ENCODE measurements at regions not wholly inside any gene's neighbourhood (a gene's known extent, or its start where the extent isn't known, plus 50 kb on each side); places are given as distances from the start of the nearest gene placed in this dataset.

DNA sequence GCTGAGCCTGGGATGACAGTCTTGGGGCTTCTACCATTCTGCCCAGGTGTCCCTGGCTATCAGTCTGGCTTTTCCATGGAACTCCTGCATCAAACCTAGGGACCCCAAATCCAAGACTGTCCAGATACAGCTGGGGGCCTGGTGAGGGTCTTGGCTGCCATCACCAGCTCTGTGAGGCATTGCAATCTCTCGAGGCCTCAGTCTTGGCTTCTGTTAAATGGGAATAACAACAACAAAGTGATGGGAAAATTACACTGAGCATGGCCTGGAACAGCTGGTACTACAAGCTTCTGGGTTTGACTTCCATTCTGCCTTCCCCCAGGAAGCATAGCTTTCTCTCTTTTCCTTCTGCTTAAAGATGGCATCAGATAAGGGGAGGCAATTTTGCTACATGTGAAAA is 50.0 kb upstream of the LCTL start:
- no peak for DNase-seq (ENCODE audit: low read depth)

DNA sequence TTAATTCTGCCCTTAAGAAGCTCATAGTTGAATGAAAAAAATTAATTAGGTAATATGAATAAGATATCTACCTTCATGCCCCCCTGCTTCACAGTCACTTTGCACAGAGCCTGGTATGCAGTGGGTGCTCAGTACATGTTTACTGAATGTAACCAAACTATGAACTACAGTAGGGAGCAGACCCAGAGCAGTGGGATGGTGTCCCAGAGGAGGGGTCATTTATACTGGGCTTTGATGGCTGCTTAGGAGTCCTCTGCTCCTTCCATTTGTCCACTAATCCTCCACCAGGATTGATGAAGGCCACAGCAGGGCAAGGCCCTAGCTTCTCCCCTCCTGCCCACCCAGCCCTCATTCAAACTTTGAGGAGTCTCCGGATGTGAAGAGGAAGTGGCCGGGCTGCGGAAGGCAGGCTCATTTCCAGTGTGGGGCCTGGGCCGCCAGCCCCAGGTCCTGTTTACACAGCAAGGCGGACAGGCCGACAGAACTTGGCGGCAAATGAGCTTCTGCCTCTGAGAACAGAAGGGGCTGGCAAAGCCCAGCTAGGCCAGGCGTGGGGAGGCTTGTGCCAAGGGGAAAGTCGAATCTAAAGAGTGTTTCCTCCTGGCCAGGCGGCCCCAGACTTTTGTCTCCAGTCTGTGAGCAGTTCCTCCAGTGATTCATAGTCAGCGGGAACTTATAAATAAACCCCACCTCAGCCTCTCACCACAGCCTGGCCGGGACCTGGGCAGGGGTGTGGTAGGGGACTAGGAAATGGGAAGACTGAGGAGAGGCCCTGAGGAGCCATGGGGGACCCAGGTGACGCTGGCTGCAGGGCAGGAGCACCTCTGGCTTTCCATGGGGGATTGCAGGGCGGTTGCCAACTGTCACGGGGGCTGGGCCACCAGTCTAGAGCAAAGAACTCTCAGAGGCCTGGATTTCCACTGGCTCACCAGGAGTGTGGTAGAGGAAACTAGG is 51.6 kb upstream of the LCTL start:
- DNase-seq (ENCODE audit: low read depth) = peak; percentile 78

GRCh38 chr15:66619152-66619903 is 53.5 kb upstream of the LCTL start:
- peak; percentile 73 for DNase-seq (ENCODE audit: low read depth)

DNA sequence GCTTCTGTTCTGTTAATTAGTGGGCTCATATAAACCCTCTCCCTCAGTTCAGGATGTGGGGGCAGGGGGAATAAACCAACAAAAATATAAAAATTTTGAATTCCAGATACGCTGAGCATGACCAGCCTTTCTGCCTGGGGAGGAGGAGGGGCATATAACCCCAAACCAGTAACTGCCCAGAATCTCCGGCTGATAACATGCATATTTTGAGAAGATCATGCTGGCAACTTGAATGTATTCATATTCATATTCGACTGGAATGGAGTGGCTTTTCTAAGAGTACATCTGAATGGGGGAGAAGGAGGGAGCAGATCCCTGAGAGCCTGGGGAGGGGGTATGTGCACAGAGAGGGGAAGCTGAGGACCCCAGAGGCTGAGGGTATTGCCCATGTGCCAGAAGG is 54.5 kb upstream of the LCTL start:
- no peak for DNase-seq (ENCODE audit: low read depth)

- no peak for DNase-seq (ENCODE audit: low read depth)
Observed at GRCh38 chr15:66620744-66621344, 55.0 kb upstream of the LCTL start.

GRCh38 chr15:66621491-66622467 is 56.0 kb upstream of the LCTL start:
- DNase-seq (ENCODE audit: low read depth) = no peak

- no peak for DNase-seq (ENCODE audit: low read depth)
Observed at GRCh38 chr15:66622591-66623022, 56.8 kb upstream of the LCTL start.

- no peak for DNase-seq (ENCODE audit: low read depth)
Observed at GRCh38 chr15:66623801-66624453, 58.1 kb upstream of the LCTL start.

- DNase-seq (ENCODE audit: low read depth) = no peak
Observed at GRCh38 chr15:66625531-66625930, 59.7 kb upstream of the LCTL start.

GRCh38 chr15:66625974-66626373 is 60.2 kb upstream of the LCTL start:
- DNase-seq (ENCODE audit: low read depth) = no peak

GRCh38 chr15:66628976-66629723 is 63.4 kb upstream of the LCTL start:
- DNase-seq (ENCODE audit: low read depth) = no peak

DNA sequence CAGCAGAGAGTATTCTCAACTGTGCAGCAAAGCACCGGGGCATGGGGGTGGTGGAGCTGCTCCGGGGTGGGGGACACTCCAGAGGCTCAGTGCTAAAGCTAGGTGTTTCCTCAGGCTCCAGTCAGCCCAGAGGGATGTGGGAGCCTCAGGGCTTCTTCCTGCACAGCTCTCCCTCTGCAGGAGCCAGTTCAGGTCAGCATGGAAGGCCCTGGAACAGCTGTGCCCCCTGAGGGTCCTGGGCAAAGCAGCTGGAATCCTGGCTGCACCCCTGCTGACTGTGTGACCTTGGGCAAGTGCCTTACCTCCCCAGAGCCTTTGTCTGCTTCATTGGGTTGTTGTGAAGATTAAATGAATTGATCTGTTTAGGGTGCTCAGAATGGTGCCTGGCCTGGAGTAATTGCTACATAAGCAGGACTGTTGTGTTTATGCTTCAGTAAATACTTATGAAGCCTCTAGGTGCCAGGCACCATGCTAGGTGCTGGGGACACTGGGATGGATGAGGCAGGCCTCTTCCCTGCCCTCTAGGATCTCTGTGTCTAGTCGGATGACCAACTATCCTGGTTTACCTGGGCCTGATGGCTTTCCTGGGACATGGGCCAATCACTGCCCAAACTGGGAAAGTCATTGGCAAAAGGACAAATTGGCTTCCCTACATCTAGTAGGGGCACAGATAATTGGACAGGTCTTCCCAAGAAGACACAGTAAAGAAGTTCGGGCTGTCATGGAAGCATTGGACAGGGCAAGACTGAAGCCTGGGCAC is 64.2 kb upstream of the LCTL start:
- DNase-seq (ENCODE audit: low read depth) = no peak

GRCh38 chr15:66630801-66631351 is 65.1 kb upstream of the LCTL start:
- DNase-seq (ENCODE audit: low read depth) = no peak

DNA sequence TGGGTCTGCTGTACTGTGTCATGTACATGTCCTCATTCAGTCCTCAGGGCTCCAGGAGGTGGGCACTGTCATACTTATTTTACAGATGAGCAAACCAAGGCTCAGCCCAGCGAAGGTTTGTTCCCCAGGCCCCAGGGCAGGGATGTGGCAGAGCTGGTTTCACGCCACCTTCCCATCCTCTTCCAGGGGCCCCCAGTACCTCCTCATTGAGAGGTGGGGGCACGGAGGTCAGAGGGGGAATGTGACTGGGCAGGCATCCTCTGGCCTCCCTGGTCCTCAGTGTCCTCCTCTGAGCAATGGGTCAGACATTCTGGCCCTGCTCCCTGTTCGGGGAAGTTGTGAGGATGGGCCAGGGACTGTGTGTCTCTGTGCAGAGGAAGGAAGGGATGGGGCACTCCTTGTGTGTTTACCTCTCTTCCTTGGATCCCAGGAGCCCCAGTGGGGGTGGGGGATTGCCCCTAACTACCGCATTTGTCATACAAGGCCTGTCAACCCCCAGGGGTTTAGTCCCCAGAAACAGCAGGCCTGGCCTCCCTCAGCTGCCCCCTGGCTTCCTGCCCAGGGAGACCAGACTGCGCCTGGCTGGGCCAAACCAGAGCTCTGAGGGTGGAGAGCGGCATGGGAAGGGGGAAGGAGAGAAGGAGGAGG is 65.9 kb upstream of the LCTL start:
- no peak for DNase-seq (ENCODE audit: low read depth)

- no peak for DNase-seq (ENCODE audit: low read depth)
Observed at GRCh38 chr15:66633041-66633937, 67.5 kb upstream of the LCTL start.

DNA sequence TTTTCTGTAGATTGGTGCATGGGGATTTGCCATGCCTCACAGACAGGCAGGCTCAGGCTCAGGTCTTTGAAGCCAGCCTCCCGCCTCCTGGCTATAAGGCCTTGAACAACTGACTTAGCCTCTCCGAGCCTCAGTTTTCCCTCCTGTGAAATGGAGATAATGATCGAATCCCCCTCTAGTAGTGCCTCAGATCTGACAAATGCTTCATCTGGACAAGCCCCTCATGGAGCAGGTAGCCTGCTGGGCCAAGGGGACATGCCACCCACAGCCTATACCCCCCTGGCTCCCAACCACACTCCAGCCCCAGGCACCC is 68.1 kb upstream of the LCTL start:
- no peak for DNase-seq (ENCODE audit: low read depth)

DNA sequence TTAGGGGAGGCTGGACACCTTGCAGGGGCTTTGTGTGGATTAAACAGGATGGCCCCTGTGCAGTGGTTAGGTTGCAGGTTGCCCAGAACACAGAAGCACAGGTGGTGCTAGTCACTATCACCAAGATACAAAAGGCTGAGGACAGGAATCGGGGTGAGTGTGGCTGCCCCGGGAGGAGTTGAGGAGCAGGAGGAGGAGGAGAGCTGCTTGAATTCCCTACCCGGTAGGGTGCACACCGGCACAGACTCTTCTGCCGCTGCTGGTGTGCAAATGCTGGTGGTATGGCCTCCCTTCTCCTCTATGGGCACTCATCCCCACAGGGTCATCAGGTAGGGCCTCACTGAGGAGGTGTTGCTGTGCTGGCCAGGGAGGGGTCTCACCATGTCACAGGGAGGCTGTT is 67.5 kb upstream of the SMAD6 start:
- no peak for DNase-seq (ENCODE audit: low read depth)

DNA sequence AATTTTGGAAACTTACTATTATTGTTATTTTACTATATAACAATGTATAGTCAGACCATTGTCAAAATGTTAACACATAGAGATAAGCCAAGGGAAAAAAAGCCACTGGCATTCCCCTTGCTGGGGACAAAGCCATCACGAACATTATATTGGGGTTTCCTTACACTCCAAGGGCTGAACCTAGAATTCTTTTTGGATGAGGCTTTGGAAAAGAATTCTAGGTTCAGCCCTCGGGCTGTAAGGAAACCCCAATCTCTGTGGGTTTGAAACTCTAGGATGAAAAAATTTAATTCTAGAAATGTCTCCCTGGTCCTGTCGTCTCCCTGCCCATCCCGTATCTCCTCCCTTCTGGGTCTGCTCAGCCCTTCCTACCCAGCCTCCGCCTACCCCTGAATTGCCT is 67.0 kb upstream of the SMAD6 start:
- DNase-seq (ENCODE audit: low read depth) = no peak

Measured in RPMI7951 (cell line).